ENCODE measurements at regions not wholly inside any gene's neighbourhood (a gene's known extent, or its start where the extent isn't known, plus 50 kb on each side); places are given as distances from the start of the nearest gene placed in this dataset.
"Not testable (repeated sequence)": the region's sequence is repeated elsewhere in the genome, so short reads cannot be mapped to it uniquely, and the experiment has no call there.

- DNase-seq = no peak
Observed at GRCh38 chr20:11492846-11493245, 424.8 kb upstream of the BTBD3 start.

- no peak for DNase-seq
Observed at GRCh38 chr20:11496380-11496779, 421.3 kb upstream of the BTBD3 start.

GRCh38 chr20:11497545-11497944 is 420.1 kb upstream of the BTBD3 start:
- no peak for DNase-seq

GRCh38 chr20:11499101-11499634 is 418.5 kb upstream of the BTBD3 start:
- DNase-seq = no peak

GRCh38 chr20:11502061-11502460 is 415.6 kb upstream of the BTBD3 start:
- DNase-seq = no peak

- no peak for DNase-seq
Observed at GRCh38 chr20:11502671-11503070, 415.0 kb upstream of the BTBD3 start.

GRCh38 chr20:11509776-11510175 is 407.9 kb upstream of the BTBD3 start:
- DNase-seq = no peak

GRCh38 chr20:11511821-11512220 is 405.9 kb upstream of the BTBD3 start:
- no peak for DNase-seq

GRCh38 chr20:11513241-11513745 is 404.4 kb upstream of the BTBD3 start:
- not testable (repeated sequence) for DNase-seq

GRCh38 chr20:11516448-11516847 is 401.2 kb upstream of the BTBD3 start:
- DNase-seq = no peak

- DNase-seq = no peak
Observed at GRCh38 chr20:11520596-11520995, 397.1 kb upstream of the BTBD3 start.

GRCh38 chr20:11521476-11522365 is 396.0 kb upstream of the BTBD3 start:
- no peak for DNase-seq

GRCh38 chr20:11522366-11522741 is 395.3 kb upstream of the BTBD3 start:
- DNase-seq = no peak

GRCh38 chr20:11529047-11529446 is 388.6 kb upstream of the BTBD3 start:
- no peak for DNase-seq

- no peak for DNase-seq
Observed at GRCh38 chr20:11537032-11537431, 380.7 kb upstream of the BTBD3 start.

- no peak for DNase-seq
Observed at GRCh38 chr20:11539450-11539849, 378.2 kb upstream of the BTBD3 start.

- no peak for DNase-seq
Observed at GRCh38 chr20:11540558-11540957, 377.1 kb upstream of the BTBD3 start.

- DNase-seq = no peak
Observed at GRCh38 chr20:11542645-11543044, 375.0 kb upstream of the BTBD3 start.

GRCh38 chr20:11544029-11544678 is 373.5 kb upstream of the BTBD3 start:
- peak; percentile 37 for DNase-seq

- DNase-seq = no peak
Observed at GRCh38 chr20:11546939-11547338, 370.8 kb upstream of the BTBD3 start.

- DNase-seq = peak; percentile 14
Observed at GRCh38 chr20:11549172-11550103, 368.3 kb upstream of the BTBD3 start.

GRCh38 chr20:11550657-11551338 is 366.9 kb upstream of the BTBD3 start:
- no peak for DNase-seq

All from DMS79 (cell line).